GM12878 (cell line): ENCODE measurements at regions not wholly inside any gene's neighbourhood (a gene's known extent, or its start where the extent isn't known, plus 50 kb on each side); places are given as distances from the start of the nearest gene placed in this dataset.

Source experiments
- BCLAF1 ChIP-seq: fragments of 450-650 bp; IDR thresholded peaks from 2 replicates; pipeline ENCODE4 v1.6.1; 2017; ENCODE audit warnings: antibody characterized with exemption, mild to moderate bottlenecking, moderate library complexity
- CEBPZ ChIP-seq: fragments of 150-350 bp; IDR thresholded peaks from 2 replicates; pipeline ENCODE4 v1.6.1; 2016; ENCODE audit warnings: low read depth, low read length
- CTCF ChIP-seq, 3 experiments: IDR thresholded peaks in 2 of 3; conservative IDR thresholded peaks in 1 of 3; 2 replicates each; pipeline ENCODE4 v1.5.1; 2011; ENCODE audit warnings: low read depth in 3 of 3, low read length in 3 of 3, mild to moderate bottlenecking in 3 of 3, control low read depth in 2 of 3, moderate library complexity in 2 of 3, inconsistent platforms in 1 of 3, mixed read lengths in 1 of 3; ENCODE audit not compliant: control insufficient read depth in 2 of 3, insufficient read depth in 1 of 3; ENCODE audit errors: extremely low read depth in 1 of 3
- HSF1 ChIP-seq: fragments of 150-350 bp; IDR thresholded peaks from 2 replicates; pipeline ENCODE4 v1.6.1; 2014; ENCODE audit warnings: mild to moderate bottlenecking, low read depth, low read length
- NKRF ChIP-seq: fragments of 450-650 bp; conservative IDR thresholded peaks from 2 replicates; pipeline ENCODE4 v1.6.1; 2017; ENCODE audit warnings: mild to moderate bottlenecking, moderate library complexity
- PAX8 ChIP-seq: fragments of 450-650 bp; IDR thresholded peaks from 2 replicates; pipeline ENCODE4 v1.6.1; 2017; ENCODE audit warnings: mild to moderate bottlenecking, moderate library complexity
- TCF7 ChIP-seq: IDR thresholded peaks from 2 replicates; pipeline ENCODE4 v1.6.1; 2014; ENCODE audit warnings: antibody characterized with exemption, borderline replicate concordance
- ZBTB4 ChIP-seq: fragments of 450-650 bp; formaldehyde crosslinking; IDR thresholded peaks from 2 replicates; pipeline ENCODE4 v1.4.0; 2022; ENCODE audit warnings: mild to moderate bottlenecking, moderate library complexity
- ZNF592 ChIP-seq: fragments of 450-650 bp; IDR thresholded peaks from 2 replicates; pipeline ENCODE4 v1.6.1; 2017; ENCODE audit warnings: mild to moderate bottlenecking, moderate library complexity

GRCh38 chrX:44744799-44745198, 99.0 kb upstream of the DUSP21 start (continued):
- no peak for TF ChIP-seq CTCF (IDR thresholded peaks at IDR 0.05 in 2 of 3, conservative IDR thresholded peaks at IDR 0.05 in 1 of 3; ENCODE audit: control insufficient read depth in 2 of 3, extremely low read depth in 1 of 3, insufficient read depth in 1 of 3, low read depth in 3 of 3, low read length in 3 of 3)
- no peak for TF ChIP-seq PAX8
- peak; percentile 78 for TF ChIP-seq TCF7
- no peak for TF ChIP-seq HSF1
- TF ChIP-seq ZBTB4 (CRISPR knock-in tag), result no peak
- no peak for TF ChIP-seq ZNF592
- no peak for TF ChIP-seq CEBPZ
- no peak for TF ChIP-seq NKRF
- TF ChIP-seq BCLAF1, result no peak
